ENCODE measurements at regions not wholly inside any gene's neighbourhood (a gene's known extent, or its start where the extent isn't known, plus 50 kb on each side); places are given as distances from the start of the nearest gene placed in this dataset.
"Not testable (repeated sequence)": the region's sequence is repeated elsewhere in the genome, so short reads cannot be mapped to it uniquely, and the experiment has no call there.

GRCh38 chr7:68218461-68218860, 1221.8 kb downstream of the TYW1 start:
- no peak for TF ChIP-seq CTCF (IDR thresholded peaks at IDR 0.05; ENCODE audit: control insufficient read depth, insufficient read depth, low read depth, low read length, missing control alignments)
- no peak for DNase-seq (ENCODE audit: low read depth)
- no peak overlapping the region for H3K4me3 ChIP-seq (ENCODE audit: control insufficient read depth, low read depth, low read length)

- no peak for TF ChIP-seq CTCF (IDR thresholded peaks at IDR 0.05; ENCODE audit: control insufficient read depth, insufficient read depth, low read depth, low read length, missing control alignments)
- H3K4me3 ChIP-seq (ENCODE audit: control insufficient read depth, low read depth, low read length), result no peak overlapping the region
- DNase-seq (ENCODE audit: low read depth), result no peak
These were observed 1225.7 kb downstream of the TYW1 start for GRCh38 chr7:68222311-68222710.

- no peak overlapping the region for H3K4me3 ChIP-seq (ENCODE audit: control insufficient read depth, low read depth, low read length)
- no peak for DNase-seq (ENCODE audit: low read depth)
- no peak for TF ChIP-seq CTCF (IDR thresholded peaks at IDR 0.05; ENCODE audit: control insufficient read depth, insufficient read depth, low read depth, low read length, missing control alignments)
These were observed 1227.6 kb downstream of the TYW1 start for GRCh38 chr7:68224041-68224741.

- DNase-seq (ENCODE audit: low read depth); H3K4me3 ChIP-seq (ENCODE audit: control insufficient read depth, low read depth, low read length): not testable (repeated sequence)
These were observed 1234.4 kb downstream of the TYW1 start for GRCh38 chr7:68231011-68231410.

- no peak for TF ChIP-seq CTCF (IDR thresholded peaks at IDR 0.05; ENCODE audit: control insufficient read depth, insufficient read depth, low read depth, low read length, missing control alignments)
- DNase-seq (ENCODE audit: low read depth), result no peak
- H3K4me3 ChIP-seq (ENCODE audit: control insufficient read depth, low read depth, low read length), result no peak overlapping the region
These were observed 1239.3 kb downstream of the TYW1 start for GRCh38 chr7:68235937-68236336.

- TF ChIP-seq CTCF (IDR thresholded peaks at IDR 0.05; ENCODE audit: control insufficient read depth, insufficient read depth, low read depth, low read length, missing control alignments), result no peak
- no peak for DNase-seq (ENCODE audit: low read depth)
- no peak overlapping the region for H3K4me3 ChIP-seq (ENCODE audit: control insufficient read depth, low read depth, low read length)
These were observed 1241.7 kb downstream of the TYW1 start for GRCh38 chr7:68238204-68238805.

- DNase-seq (ENCODE audit: low read depth), result no peak
- TF ChIP-seq CTCF (IDR thresholded peaks at IDR 0.05; ENCODE audit: control insufficient read depth, insufficient read depth, low read depth, low read length, missing control alignments), result no peak
- no peak overlapping the region for H3K4me3 ChIP-seq (ENCODE audit: control insufficient read depth, low read depth, low read length)
These were observed 1246.5 kb downstream of the TYW1 start for GRCh38 chr7:68243128-68243527.
